ENCODE measurements at regions not wholly inside any gene's neighbourhood (a gene's known extent, or its start where the extent isn't known, plus 50 kb on each side); places are given as distances from the start of the nearest gene placed in this dataset.

DNA sequence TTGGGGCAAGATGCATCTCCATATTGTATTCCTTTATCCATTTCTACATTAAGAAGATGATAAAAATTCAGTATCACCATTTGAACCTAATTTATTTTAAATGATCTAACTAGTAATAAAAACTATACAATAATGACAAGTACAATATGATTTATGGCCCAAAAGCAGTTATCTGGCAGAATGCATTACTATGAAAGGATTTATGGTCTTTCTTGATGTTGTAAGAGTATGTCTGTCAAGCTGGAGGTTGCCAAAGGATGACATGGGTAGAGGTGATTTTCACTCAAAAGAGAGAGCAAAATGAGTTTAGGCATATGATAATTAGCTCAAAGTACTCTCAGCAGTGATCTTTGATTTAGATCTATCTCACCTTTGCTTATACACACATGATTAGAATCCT lies 54.2 kb upstream of the MAP2 start:
- TF ChIP-seq, protein P1, sequence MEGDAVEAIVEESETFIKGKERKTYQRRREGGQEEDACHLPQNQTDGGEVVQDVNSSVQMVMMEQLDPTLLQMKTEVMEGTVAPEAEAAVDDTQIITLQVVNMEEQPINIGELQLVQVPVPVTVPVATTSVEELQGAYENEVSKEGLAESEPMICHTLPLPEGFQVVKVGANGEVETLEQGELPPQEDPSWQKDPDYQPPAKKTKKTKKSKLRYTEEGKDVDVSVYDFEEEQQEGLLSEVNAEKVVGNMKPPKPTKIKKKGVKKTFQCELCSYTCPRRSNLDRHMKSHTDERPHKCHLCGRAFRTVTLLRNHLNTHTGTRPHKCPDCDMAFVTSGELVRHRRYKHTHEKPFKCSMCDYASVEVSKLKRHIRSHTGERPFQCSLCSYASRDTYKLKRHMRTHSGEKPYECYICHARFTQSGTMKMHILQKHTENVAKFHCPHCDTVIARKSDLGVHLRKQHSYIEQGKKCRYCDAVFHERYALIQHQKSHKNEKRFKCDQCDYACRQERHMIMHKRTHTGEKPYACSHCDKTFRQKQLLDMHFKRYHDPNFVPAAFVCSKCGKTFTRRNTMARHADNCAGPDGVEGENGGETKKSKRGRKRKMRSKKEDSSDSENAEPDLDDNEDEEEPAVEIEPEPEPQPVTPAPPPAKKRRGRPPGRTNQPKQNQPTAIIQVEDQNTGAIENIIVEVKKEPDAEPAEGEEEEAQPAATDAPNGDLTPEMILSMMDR (IDR thresholded peaks at IDR 0.05; ENCODE audit: insufficient read depth, low read depth, low read length, missing control alignments), result no peak

GRCh38 chr2:209371407-209371806 lies 52.4 kb upstream of the MAP2 start:
- no peak for DNase-seq (ENCODE audit: low read depth)
- TF ChIP-seq, protein P1 (IDR thresholded peaks at IDR 0.05; ENCODE audit: insufficient read depth, low read depth, low read length, missing control alignments), result no peak
- H3K4me3 ChIP-seq (ENCODE audit: low read depth, low read length), result no peak overlapping the region

More for the DNA sequence above, 54.2 kb upstream of the MAP2 start:
- no peak for DNase-seq (ENCODE audit: low read depth)
- H3K4me3 ChIP-seq (ENCODE audit: low read depth, low read length), result no peak overlapping the region

Measured in GM12865 (cell line).